Progenitor cell of endocrine pancreas (in vitro differentiated cells): ENCODE measurements at regions not wholly inside any gene's neighbourhood (a gene's known extent, or its start where the extent isn't known, plus 50 kb on each side); places are given as distances from the start of the nearest gene placed in this dataset.
A peak's percentile ranks its signal among the peaks of the same experiment; 100 is the strongest.

ENCODE experiments used
- DNase-seq: peaks from one replicate; pipeline ENCODE4 v3.0.0; 2021; ENCODE audit warnings: low spot score; ENCODE audit not compliant: unreplicated experiment
- H3K27ac Mint-ChIP-seq: 2 replicates; pipeline ENCODE4 v1.8.0; 2021; ENCODE audit warnings: mild to moderate bottlenecking, moderate library complexity, mixed read lengths
- H3K27me3 Mint-ChIP-seq: 2 replicates; pipeline ENCODE4 v1.8.0; 2021; ENCODE audit warnings: mixed read lengths
- H3K36me3 Mint-ChIP-seq: 2 replicates; pipeline ENCODE4 v1.8.0; 2022; ENCODE audit warnings: mixed read lengths; ENCODE audit not compliant: insufficient read depth
- H3K4me1 Mint-ChIP-seq: 2 replicates; pipeline ENCODE4 v1.8.0; 2021; ENCODE audit warnings: low read depth, mixed read lengths
- H3K4me3 Mint-ChIP-seq: 2 replicates; pipeline ENCODE4 v1.8.0; 2021; ENCODE audit warnings: low read depth, mild to moderate bottlenecking, moderate library complexity, mixed read lengths
- H3K9me3 Mint-ChIP-seq: 2 replicates; pipeline ENCODE4 v1.8.0; 2021; ENCODE audit warnings: low read depth, mixed read lengths
- CTCF ChIP-seq: fragments of 200-600 bp; sonication (generic); IDR thresholded peaks from one replicate; pipeline ENCODE4 v1.5.0; 2021; ENCODE audit warnings: antibody characterized with exemption, mild to moderate bottlenecking; ENCODE audit not compliant: unreplicated experiment

DNA sequence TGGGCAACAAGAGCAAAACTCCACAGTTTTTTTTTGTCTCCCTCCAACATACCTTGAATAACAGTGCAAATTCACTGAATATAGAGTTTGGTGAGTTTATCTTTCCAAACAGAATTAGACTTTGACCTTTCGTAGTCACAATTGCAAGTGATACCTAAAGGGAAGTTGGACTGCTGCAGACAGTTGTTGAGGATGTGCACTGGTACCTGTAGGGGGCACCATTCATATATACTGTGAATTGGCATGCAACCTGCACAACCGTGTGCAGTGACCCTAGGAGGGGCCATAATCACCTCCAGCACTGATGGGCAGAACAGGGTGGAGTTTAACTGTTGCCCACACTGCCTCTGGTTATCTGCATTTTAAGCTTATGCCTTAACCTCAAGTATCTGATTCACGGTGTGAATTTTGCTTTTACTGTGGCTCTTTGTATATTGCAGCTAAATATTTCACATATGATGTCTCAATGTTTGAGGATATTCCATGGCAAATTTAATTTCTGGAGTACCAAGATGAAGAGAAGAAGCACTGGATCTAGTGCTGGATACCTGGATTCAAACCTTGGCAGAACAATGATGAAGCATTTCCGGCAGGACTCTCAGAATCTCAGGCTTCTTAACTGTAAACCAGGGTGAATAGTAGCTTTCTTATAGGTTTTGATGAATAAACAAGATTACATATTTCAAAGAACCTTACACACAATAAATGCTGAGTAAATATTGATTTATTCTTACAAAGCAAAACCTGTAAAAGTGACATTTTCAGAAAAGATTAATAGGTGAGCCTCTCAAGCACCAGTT is 144.3 kb downstream of the ACTBL2 start:
- Mint-ChIP-seq H3K27me3 (no peaks in the 10 kb centered on the region), H3K9me3 (no peaks in the 10 kb centered on the region), H3K36me3 (no peaks in the 10 kb centered on the region), H3K4me1 (peaks cover 7% of the 10 kb centered on the region), H3K27ac (no peak overlapping the region), H3K4me3 (no peak overlapping the region)
- no peak for DNase-seq
- TF ChIP-seq CTCF: peak; percentile 47

- TF ChIP-seq CTCF: no peak
- peaks cover 7% of the 10 kb centered on the region for H3K4me1 Mint-ChIP-seq
- H3K36me3 Mint-ChIP-seq: no peaks in the 10 kb centered on the region
- H3K27me3 Mint-ChIP-seq: no peaks in the 10 kb centered on the region
- DNase-seq: no peak
- H3K27ac Mint-ChIP-seq: no peak overlapping the region
- H3K9me3 Mint-ChIP-seq: no peaks in the 10 kb centered on the region
- H3K4me3 Mint-ChIP-seq: no peak overlapping the region
Measured at GRCh38 chr5:57335092-57335660, 147.4 kb downstream of the ACTBL2 start.

DNA sequence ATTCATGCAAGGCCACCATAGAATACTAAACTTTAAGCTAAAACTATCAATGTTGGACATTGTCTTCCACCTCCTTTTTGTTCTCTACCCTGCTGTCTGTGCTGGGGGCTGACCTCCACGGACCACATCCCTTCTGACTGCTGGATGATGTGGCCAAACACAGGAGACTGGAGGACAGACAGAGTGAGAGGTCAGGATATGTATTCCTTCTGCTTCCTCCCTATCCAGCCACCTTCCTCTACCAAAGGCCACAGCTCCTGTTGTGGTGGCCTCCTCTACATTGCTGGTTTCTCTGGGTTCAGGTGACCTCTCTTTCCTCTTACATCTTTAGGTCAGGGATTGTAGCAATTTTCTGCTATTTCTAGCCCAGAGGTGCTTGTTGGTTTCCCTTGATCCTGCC is 148.1 kb downstream of the ACTBL2 start:
- H3K27ac Mint-ChIP-seq: no peak overlapping the region
- H3K4me3 Mint-ChIP-seq: no peak overlapping the region
- no peaks in the 10 kb centered on the region for H3K9me3 Mint-ChIP-seq
- no peaks in the 10 kb centered on the region for H3K27me3 Mint-ChIP-seq
- DNase-seq: no peak
- H3K4me1 Mint-ChIP-seq: peaks cover 7% of the 10 kb centered on the region
- H3K36me3 Mint-ChIP-seq: no peaks in the 10 kb centered on the region
- no peak for TF ChIP-seq CTCF

DNA sequence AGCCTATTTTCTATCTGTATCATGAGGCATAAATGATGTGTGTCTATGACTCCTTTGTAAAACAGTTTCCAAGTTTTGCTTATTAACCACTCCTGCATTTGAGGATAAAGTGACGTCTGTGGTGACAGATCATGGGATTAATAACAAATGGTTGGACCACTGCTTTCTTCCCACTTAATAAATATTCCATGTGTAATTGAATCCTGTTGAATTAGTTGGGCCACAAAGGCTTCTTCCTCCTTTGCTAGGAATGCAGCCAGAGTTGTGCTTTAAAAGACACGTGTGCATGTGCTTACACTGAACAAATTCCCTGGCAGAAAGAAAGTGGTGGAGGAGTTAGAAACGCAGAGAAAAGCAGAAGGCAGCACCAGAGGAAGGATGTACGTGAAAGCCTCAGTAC is 150.2 kb downstream of the ACTBL2 start:
- Mint-ChIP-seq H3K27ac (no peak overlapping the region), H3K4me3 (no peak overlapping the region), H3K36me3 (no peaks in the 10 kb centered on the region), H3K4me1 (no peaks in the 10 kb centered on the region), H3K27me3 (no peaks in the 10 kb centered on the region), H3K9me3 (no peaks in the 10 kb centered on the region)
- TF ChIP-seq CTCF: no peak
- no peak for DNase-seq

GRCh38 chr5:57327561-57328367 is 153.9 kb downstream of the GPBP1 start:
- Mint-ChIP-seq H3K4me3 (no peak overlapping the region), H3K9me3 (peaks cover 4% of the 10 kb centered on the region), H3K27me3 (no peaks in the 10 kb centered on the region), H3K36me3 (no peaks in the 10 kb centered on the region), H3K27ac (no peak overlapping the region), H3K4me1 (no peaks in the 10 kb centered on the region)
- no peak for DNase-seq
- no peak for TF ChIP-seq CTCF
